ENCODE measurements at regions not wholly inside any gene's neighbourhood (a gene's known extent, or its start where the extent isn't known, plus 50 kb on each side); places are given as distances from the start of the nearest gene placed in this dataset.

- Histone ChIP-seq H2AFZ (ENCODE audit: insufficient read depth, low read depth, low read length, poor library complexity, severe bottlenecking) (no peak overlapping the region), H3K27me3 (ENCODE audit: control insufficient read depth in 2 of 2, insufficient read depth in 2 of 2, low read length in 2 of 2) (no peaks in the 10 kb centered on the region), H3K27ac (ENCODE audit: low read depth in 1 of 2, low read length in 2 of 2) (no peak overlapping the region), H3K36me3 (replicated peaks in 1 of 2; ENCODE audit: control insufficient read depth in 1 of 2, insufficient read depth in 2 of 2, low read length in 2 of 2) (no peaks in the 10 kb centered on the region), H3K4me1 (ENCODE audit: control insufficient read depth in 1 of 2, insufficient read depth in 2 of 2, low read length in 2 of 2) (no peaks in the 10 kb centered on the region), H3K4me2 (replicated peaks; ENCODE audit: extremely low read depth, low read length, poor library complexity, severe bottlenecking) (no peak overlapping the region), H3K79me2 (ENCODE audit: insufficient read depth, low read length) (no peaks in the 10 kb centered on the region), H3K9me3 (replicated peaks in 1 of 2; ENCODE audit: control insufficient read depth in 1 of 2, insufficient read depth in 1 of 2, low read length in 2 of 2) (peaks cover 0 to 3% of the 10 kb centered on the region in 2 donors), H3K9ac (ENCODE audit: insufficient read depth, low read length, poor library complexity, severe bottlenecking) (no peak overlapping the region), H3K4me3 (replicated peaks in 1 of 3; ENCODE audit: low read depth in 2 of 3, low read length in 3 of 3) (no peak overlapping the region), H4K20me1 (ENCODE audit: insufficient read depth, low read length) (no peaks in the 10 kb centered on the region)
- Mint-ChIP-seq H3K9me3 (peaks cover 0 to 3% (median 1%) of the 10 kb centered on the region in 7 donors), H3K27ac (no peak overlapping the region), H3K4me3 (no peak overlapping the region), H3K27me3 (ENCODE audit: low read depth in 3 of 3) (no peaks in the 10 kb centered on the region), H3K4me1 (no peaks in the 10 kb centered on the region), H3K36me3 (no peaks in the 10 kb centered on the region)
- no CpG with 5 or more reads among the region's 1 CpG for WGBS (ENCODE audit: insufficient coverage)
- no peak for DNase-seq
- TF ChIP-seq, protein P1, sequence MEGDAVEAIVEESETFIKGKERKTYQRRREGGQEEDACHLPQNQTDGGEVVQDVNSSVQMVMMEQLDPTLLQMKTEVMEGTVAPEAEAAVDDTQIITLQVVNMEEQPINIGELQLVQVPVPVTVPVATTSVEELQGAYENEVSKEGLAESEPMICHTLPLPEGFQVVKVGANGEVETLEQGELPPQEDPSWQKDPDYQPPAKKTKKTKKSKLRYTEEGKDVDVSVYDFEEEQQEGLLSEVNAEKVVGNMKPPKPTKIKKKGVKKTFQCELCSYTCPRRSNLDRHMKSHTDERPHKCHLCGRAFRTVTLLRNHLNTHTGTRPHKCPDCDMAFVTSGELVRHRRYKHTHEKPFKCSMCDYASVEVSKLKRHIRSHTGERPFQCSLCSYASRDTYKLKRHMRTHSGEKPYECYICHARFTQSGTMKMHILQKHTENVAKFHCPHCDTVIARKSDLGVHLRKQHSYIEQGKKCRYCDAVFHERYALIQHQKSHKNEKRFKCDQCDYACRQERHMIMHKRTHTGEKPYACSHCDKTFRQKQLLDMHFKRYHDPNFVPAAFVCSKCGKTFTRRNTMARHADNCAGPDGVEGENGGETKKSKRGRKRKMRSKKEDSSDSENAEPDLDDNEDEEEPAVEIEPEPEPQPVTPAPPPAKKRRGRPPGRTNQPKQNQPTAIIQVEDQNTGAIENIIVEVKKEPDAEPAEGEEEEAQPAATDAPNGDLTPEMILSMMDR (IDR thresholded peaks at IDR 0.05): no peak
- intact Hi-C loops (cut with micrococcal nuclease): no loop called here
These were observed 951.5 kb upstream of the SLIT2 start for GRCh38 chr4:19300213-19300612.

- no peaks in the 10 kb centered on the region for H3K4me1 Mint-ChIP-seq
- no CpG with 5 or more reads among the region's 3 CpGs for WGBS (ENCODE audit: insufficient coverage)
- TF ChIP-seq, protein P1 (IDR thresholded peaks at IDR 0.05): no peak
- H3K9me3 Mint-ChIP-seq: peaks cover 0 to 7% (median 4%) of the 10 kb centered on the region in 7 donors
- Histone ChIP-seq H3K4me3 (replicated peaks in 1 of 3; ENCODE audit: low read depth in 2 of 3, low read length in 3 of 3) (no peak overlapping the region), H3K27me3 (ENCODE audit: control insufficient read depth in 2 of 2, insufficient read depth in 2 of 2, low read length in 2 of 2) (no peaks in the 10 kb centered on the region), H3K27ac (ENCODE audit: low read depth in 1 of 2, low read length in 2 of 2) (no peak overlapping the region), H3K9me3 (replicated peaks in 1 of 2; ENCODE audit: control insufficient read depth in 1 of 2, insufficient read depth in 1 of 2, low read length in 2 of 2) (peaks cover 1 to 5% of the 10 kb centered on the region in 2 donors), H3K36me3 (replicated peaks in 1 of 2; ENCODE audit: control insufficient read depth in 1 of 2, insufficient read depth in 2 of 2, low read length in 2 of 2) (no peaks in the 10 kb centered on the region), H3K4me2 (replicated peaks; ENCODE audit: extremely low read depth, low read length, poor library complexity, severe bottlenecking) (no peak overlapping the region), H4K20me1 (ENCODE audit: insufficient read depth, low read length) (no peaks in the 10 kb centered on the region), H3K79me2 (ENCODE audit: insufficient read depth, low read length) (no peaks in the 10 kb centered on the region), H3K9ac (ENCODE audit: insufficient read depth, low read length, poor library complexity, severe bottlenecking) (no peak overlapping the region), H2AFZ (ENCODE audit: insufficient read depth, low read depth, low read length, poor library complexity, severe bottlenecking) (no peak overlapping the region), H3K4me1 (ENCODE audit: control insufficient read depth in 1 of 2, insufficient read depth in 2 of 2, low read length in 2 of 2) (no peaks in the 10 kb centered on the region)
- H3K4me3 Mint-ChIP-seq: no peak overlapping the region
- H3K27me3 Mint-ChIP-seq (ENCODE audit: low read depth in 3 of 3): no peaks in the 10 kb centered on the region
- DNase-seq: no peak
- H3K36me3 Mint-ChIP-seq: no peaks in the 10 kb centered on the region
- no peak overlapping the region for H3K27ac Mint-ChIP-seq
- intact Hi-C loops (cut with micrococcal nuclease): no loop called here
These were observed 952.7 kb upstream of the SLIT2 start for GRCh38 chr4:19298998-19299397.
